GM23338 (cell line): ENCODE measurements at regions not wholly inside any gene's neighbourhood (a gene's known extent, or its start where the extent isn't known, plus 50 kb on each side); places are given as distances from the start of the nearest gene placed in this dataset.

ENCODE experiments used
- ATAC-seq: fragments of 200-7000 bp; cut with Tn5 transposase; 3 replicates; pipeline ENCODE4 v1.9.1; 2020
- DNase-seq: peaks from one replicate; pipeline ENCODE4 v3.0.0-alpha.2; 2015; ENCODE audit warnings: low spot score
- H2AFZ ChIP-seq: fragments of 200-600 bp; sonication (generic); 2 replicates; pipeline ENCODE4 v1.8.0; 2016; ENCODE audit warnings: antibody characterized with exemption, mild to moderate bottlenecking, moderate library complexity
- H3F3A ChIP-seq: fragments of 200-600 bp; sonication (generic); replicated peaks from 2 replicates; pipeline ENCODE4 v1.8.0; 2017; ENCODE audit warnings: antibody characterized with exemption, mixed run types, low read depth
- H3K27ac ChIP-seq: fragments of 200-600 bp; sonication (generic); 2 replicates; pipeline ENCODE4 v1.6.1; 2016; ENCODE audit warnings: low read depth
- H3K27me3 ChIP-seq: fragments of 200-600 bp; sonication (generic); 2 replicates; pipeline ENCODE4 v1.8.0; 2016; ENCODE audit warnings: mild to moderate bottlenecking, mixed run types, moderate library complexity; ENCODE audit not compliant: insufficient read depth
- H3K36me3 ChIP-seq: fragments of 200-600 bp; sonication (generic); 2 replicates; pipeline ENCODE4 v1.8.0; 2016; ENCODE audit warnings: mild to moderate bottlenecking; ENCODE audit not compliant: insufficient read depth
- H3K4me1 ChIP-seq: fragments of 200-600 bp; sonication (generic); 2 replicates; pipeline ENCODE4 v1.8.0; 2016; ENCODE audit warnings: mild to moderate bottlenecking, moderate library complexity; ENCODE audit not compliant: insufficient read depth
- H3K4me2 ChIP-seq: fragments of 200-600 bp; sonication (generic); 2 replicates; pipeline ENCODE4 v1.7.1; 2017; ENCODE audit warnings: mixed run types
- H3K4me3 ChIP-seq: fragments of 200-600 bp; sonication (generic); 2 replicates; pipeline ENCODE4 v1.6.1; 2016; ENCODE audit warnings: mixed run types
- H3K79me2 ChIP-seq: fragments of 200-600 bp; sonication (generic); replicated peaks from 2 replicates; pipeline ENCODE4 v1.8.0; 2017; ENCODE audit warnings: mild to moderate bottlenecking; ENCODE audit not compliant: insufficient read depth
- H3K9me2 ChIP-seq: fragments of 200-600 bp; sonication (generic); 2 replicates; pipeline ENCODE4 v1.8.0; 2017; ENCODE audit not compliant: insufficient read depth
- H4K20me1 ChIP-seq: fragments of 200-600 bp; sonication (generic); replicated peaks from 2 replicates; pipeline ENCODE4 v1.8.0; 2017; ENCODE audit warnings: mild to moderate bottlenecking; ENCODE audit not compliant: insufficient read depth
- H3K27ac Mint-ChIP-seq: 2 replicates; pipeline ENCODE4 v1.8.0; 2020; ENCODE audit warnings: inconsistent platforms, mild to moderate bottlenecking, moderate library complexity, mixed read lengths
- H3K27me3 Mint-ChIP-seq: 3 replicates; pipeline ENCODE4 v1.8.0; 2022; ENCODE audit warnings: low read depth, mild to moderate bottlenecking, moderate library complexity, mixed read lengths, inconsistent platforms; ENCODE audit not compliant: insufficient read depth, poor library complexity
- H3K36me3 Mint-ChIP-seq: 3 replicates; pipeline ENCODE4 v1.8.0; 2021; ENCODE audit warnings: low read depth, mild to moderate bottlenecking, inconsistent platforms, moderate library complexity, mixed read lengths
- H3K4me1 Mint-ChIP-seq: 3 replicates; pipeline ENCODE4 v1.8.0; 2020; ENCODE audit warnings: mild to moderate bottlenecking, inconsistent platforms, mixed read lengths
- H3K4me3 Mint-ChIP-seq: 3 replicates; pipeline ENCODE4 v1.8.0; 2021; ENCODE audit warnings: moderate library complexity, mild to moderate bottlenecking, inconsistent platforms, mixed read lengths
- H3K9me3 Mint-ChIP-seq: 3 replicates; pipeline ENCODE4 v1.8.0; 2020; ENCODE audit warnings: moderate library complexity, mild to moderate bottlenecking, inconsistent platforms, mixed read lengths
- CREB1 ChIP-seq: fragments of 250-450 bp; sonication (Bioruptor Pico); IDR thresholded peaks from 2 replicates; pipeline ENCODE4 v1.5.0; 2020; ENCODE audit warnings: low read depth, mild to moderate bottlenecking, moderate library complexity
- EZH2 ChIP-seq: fragments of 200-600 bp; sonication (generic); IDR thresholded peaks from one replicate; pipeline ENCODE4 v1.8.0; 2017; ENCODE audit warnings: antibody characterized with exemption, mild to moderate bottlenecking, low read depth; ENCODE audit not compliant: unreplicated experiment
- EZH2phosphoT487 ChIP-seq: fragments of 200-600 bp; sonication (generic); IDR thresholded peaks from one replicate; pipeline ENCODE4 v1.8.1; 2018; ENCODE audit warnings: antibody characterized with exemption; ENCODE audit not compliant: unreplicated experiment
- JUNB ChIP-seq: IDR thresholded peaks from one replicate; pipeline ENCODE4 v1.6.1; 2016; ENCODE audit warnings: antibody characterized with exemption; ENCODE audit not compliant: unreplicated experiment
- NANOG ChIP-seq: IDR thresholded peaks from 2 replicates; pipeline ENCODE4 v1.6.1; 2016; ENCODE audit warnings: antibody characterized with exemption, borderline replicate concordance
- POLR2AphosphoS5 ChIP-seq: IDR thresholded peaks from 2 replicates; pipeline ENCODE4 v1.6.1; 2016; ENCODE audit warnings: antibody characterized with exemption, low read depth
- STAT1 ChIP-seq: IDR thresholded peaks from one replicate; pipeline ENCODE4 v1.6.1; 2016; ENCODE audit warnings: antibody characterized with exemption; ENCODE audit not compliant: unreplicated experiment
- ZNF114 ChIP-seq: fragments of 250-450 bp; sonication (Bioruptor Pico); IDR thresholded peaks from 2 replicates; pipeline ENCODE4 v1.5.0; 2020; ENCODE audit warnings: mild to moderate bottlenecking, moderate library complexity
- ZNF331 ChIP-seq: fragments of 250-450 bp; sonication (Bioruptor Pico); IDR thresholded peaks from 2 replicates; pipeline ENCODE4 v1.5.0; 2020; ENCODE audit warnings: low read depth, mild to moderate bottlenecking, moderate library complexity
- TF ChIP-seq, protein P1 (sequence below): fragments of 250-450 bp; sonication (Bioruptor Pico); IDR thresholded peaks from 2 replicates; pipeline ENCODE4 v1.5.0; 2020; ENCODE audit warnings: mild to moderate bottlenecking, moderate library complexity
- TF ChIP-seq, protein P2 (sequence below): IDR thresholded peaks from 2 replicates; pipeline ENCODE4 v1.6.1; 2016; ENCODE audit warnings: antibody characterized with exemption
- TF ChIP-seq, protein P3 (sequence below), 2 experiments: fragments of 200-600 bp in 1 of 2; sonication (generic) in 1 of 2; conservative IDR thresholded peaks; 2 replicates each; pipeline versions ENCODE4 v1.5.1 to v1.6.1; 2016 to 2017; ENCODE audit warnings: antibody characterized with exemption in 2 of 2, low read depth in 2 of 2, mild to moderate bottlenecking in 2 of 2, moderate library complexity in 1 of 2
- TF ChIP-seq, protein P4 (sequence below): IDR thresholded peaks from one replicate; pipeline ENCODE4 v1.6.1; 2018; ENCODE audit warnings: antibody characterized with exemption; ENCODE audit not compliant: unreplicated experiment

DNA sequence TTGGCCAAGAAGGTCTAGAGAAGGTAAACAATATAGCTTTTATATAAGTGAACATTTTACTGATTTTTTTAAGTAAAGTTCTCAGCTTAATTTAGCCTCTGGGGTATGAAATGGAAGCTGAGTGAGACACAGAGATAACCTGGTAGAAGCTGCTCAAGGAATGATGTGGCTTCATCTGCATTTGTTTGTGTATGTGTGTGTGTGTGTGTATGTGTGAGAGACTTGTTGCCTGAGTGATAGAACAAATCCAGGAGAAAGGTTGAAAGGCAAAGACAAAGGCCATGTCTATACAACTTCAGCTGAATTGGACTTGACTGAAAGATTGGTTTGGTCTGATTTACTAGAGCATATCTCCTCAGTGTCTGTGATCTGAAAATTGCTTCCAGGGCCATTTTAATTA is 63.6 kb downstream of the PCDH7 start:
- Histone ChIP-seq H4K20me1 (no peaks in the 10 kb centered on the region), H3K36me3 (no peaks in the 10 kb centered on the region), H3K27ac (no peak overlapping the region), H3K9me2 (no peaks in the 10 kb centered on the region), H3F3A (no peaks in the 10 kb centered on the region), H3K79me2 (no peaks in the 10 kb centered on the region), H3K4me3 (no peak overlapping the region), H3K4me1 (no peaks in the 10 kb centered on the region), H3K27me3 (no peaks in the 10 kb centered on the region), H3K4me2 (no peak overlapping the region), H2AFZ (no peak overlapping the region)
- Mint-ChIP-seq H3K27me3 (no peaks in the 10 kb centered on the region), H3K27ac (no peak overlapping the region), H3K4me1 (peaks cover 6% of the 10 kb centered on the region), H3K4me3 (no peak overlapping the region), H3K36me3 (no peaks in the 10 kb centered on the region), H3K9me3 (no peaks in the 10 kb centered on the region)
- TF ChIP-seq, protein P1, sequence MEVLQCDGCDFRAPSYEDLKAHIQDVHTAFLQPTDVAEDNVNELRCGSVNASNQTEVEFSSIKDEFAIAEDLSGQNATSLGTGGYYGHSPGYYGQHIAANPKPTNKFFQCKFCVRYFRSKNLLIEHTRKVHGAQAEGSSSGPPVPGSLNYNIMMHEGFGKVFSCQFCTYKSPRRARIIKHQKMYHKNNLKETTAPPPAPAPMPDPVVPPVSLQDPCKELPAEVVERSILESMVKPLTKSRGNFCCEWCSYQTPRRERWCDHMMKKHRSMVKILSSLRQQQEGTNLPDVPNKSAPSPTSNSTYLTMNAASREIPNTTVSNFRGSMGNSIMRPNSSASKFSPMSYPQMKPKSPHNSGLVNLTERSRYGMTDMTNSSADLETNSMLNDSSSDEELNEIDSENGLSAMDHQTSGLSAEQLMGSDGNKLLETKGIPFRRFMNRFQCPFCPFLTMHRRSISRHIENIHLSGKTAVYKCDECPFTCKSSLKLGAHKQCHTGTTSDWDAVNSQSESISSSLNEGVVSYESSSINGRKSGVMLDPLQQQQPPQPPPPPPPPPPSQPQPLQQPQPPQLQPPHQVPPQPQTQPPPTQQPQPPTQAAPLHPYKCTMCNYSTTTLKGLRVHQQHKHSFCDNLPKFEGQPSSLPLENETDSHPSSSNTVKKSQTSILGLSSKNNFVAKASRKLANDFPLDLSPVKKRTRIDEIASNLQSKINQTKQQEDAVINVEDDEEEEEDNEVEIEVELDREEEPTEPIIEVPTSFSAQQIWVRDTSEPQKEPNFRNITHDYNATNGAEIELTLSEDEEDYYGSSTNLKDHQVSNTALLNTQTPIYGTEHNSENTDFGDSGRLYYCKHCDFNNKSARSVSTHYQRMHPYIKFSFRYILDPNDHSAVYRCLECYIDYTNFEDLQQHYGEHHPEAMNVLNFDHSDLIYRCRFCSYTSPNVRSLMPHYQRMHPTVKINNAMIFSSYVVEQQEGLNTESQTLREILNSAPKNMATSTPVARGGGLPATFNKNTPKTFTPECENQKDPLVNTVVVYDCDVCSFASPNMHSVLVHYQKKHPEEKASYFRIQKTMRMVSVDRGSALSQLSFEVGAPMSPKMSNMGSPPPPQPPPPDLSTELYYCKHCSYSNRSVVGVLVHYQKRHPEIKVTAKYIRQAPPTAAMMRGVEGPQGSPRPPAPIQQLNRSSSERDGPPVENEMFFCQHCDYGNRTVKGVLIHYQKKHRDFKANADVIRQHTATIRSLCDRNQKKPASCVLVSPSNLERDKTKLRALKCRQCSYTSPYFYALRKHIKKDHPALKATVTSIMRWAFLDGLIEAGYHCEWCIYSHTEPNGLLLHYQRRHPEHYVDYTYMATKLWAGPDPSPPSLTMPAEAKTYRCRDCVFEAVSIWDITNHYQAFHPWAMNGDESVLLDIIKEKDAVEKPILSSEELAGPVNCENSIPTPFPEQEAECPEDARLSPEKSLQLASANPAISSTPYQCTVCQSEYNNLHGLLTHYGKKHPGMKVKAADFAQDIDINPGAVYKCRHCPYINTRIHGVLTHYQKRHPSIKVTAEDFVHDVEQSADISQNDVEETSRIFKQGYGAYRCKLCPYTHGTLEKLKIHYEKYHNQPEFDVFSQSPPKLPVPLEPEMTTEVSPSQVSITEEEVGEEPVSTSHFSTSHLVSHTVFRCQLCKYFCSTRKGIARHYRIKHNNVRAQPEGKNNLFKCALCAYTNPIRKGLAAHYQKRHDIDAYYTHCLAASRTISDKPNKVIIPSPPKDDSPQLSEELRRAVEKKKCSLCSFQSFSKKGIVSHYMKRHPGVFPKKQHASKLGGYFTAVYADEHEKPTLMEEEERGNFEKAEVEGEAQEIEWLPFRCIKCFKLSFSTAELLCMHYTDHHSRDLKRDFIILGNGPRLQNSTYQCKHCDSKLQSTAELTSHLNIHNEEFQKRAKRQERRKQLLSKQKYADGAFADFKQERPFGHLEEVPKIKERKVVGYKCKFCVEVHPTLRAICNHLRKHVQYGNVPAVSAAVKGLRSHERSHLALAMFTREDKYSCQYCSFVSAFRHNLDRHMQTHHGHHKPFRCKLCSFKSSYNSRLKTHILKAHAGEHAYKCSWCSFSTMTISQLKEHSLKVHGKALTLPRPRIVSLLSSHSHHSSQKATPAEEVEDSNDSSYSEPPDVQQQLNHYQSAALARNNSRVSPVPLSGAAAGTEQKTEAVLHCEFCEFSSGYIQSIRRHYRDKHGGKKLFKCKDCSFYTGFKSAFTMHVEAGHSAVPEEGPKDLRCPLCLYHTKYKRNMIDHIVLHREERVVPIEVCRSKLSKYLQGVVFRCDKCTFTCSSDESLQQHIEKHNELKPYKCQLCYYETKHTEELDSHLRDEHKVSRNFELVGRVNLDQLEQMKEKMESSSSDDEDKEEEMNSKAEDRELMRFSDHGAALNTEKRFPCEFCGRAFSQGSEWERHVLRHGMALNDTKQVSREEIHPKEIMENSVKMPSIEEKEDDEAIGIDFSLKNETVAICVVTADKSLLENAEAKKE (CRISPR knock-in tag) = no peak
- TF ChIP-seq JUNB (no peak), ZNF331 (CRISPR knock-in tag) (no peak), EZH2phosphoT487 (no peak), POLR2AphosphoS5 (no peak), ZNF114 (CRISPR knock-in tag) (no peak), STAT1 (no peak), NANOG (no peak), EZH2 (no peak), CREB1 (CRISPR knock-in tag) (no peak)
- TF ChIP-seq, protein P2, sequence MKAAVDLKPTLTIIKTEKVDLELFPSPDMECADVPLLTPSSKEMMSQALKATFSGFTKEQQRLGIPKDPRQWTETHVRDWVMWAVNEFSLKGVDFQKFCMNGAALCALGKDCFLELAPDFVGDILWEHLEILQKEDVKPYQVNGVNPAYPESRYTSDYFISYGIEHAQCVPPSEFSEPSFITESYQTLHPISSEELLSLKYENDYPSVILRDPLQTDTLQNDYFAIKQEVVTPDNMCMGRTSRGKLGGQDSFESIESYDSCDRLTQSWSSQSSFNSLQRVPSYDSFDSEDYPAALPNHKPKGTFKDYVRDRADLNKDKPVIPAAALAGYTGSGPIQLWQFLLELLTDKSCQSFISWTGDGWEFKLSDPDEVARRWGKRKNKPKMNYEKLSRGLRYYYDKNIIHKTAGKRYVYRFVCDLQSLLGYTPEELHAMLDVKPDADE = no peak
- TF ChIP-seq, protein P3, sequence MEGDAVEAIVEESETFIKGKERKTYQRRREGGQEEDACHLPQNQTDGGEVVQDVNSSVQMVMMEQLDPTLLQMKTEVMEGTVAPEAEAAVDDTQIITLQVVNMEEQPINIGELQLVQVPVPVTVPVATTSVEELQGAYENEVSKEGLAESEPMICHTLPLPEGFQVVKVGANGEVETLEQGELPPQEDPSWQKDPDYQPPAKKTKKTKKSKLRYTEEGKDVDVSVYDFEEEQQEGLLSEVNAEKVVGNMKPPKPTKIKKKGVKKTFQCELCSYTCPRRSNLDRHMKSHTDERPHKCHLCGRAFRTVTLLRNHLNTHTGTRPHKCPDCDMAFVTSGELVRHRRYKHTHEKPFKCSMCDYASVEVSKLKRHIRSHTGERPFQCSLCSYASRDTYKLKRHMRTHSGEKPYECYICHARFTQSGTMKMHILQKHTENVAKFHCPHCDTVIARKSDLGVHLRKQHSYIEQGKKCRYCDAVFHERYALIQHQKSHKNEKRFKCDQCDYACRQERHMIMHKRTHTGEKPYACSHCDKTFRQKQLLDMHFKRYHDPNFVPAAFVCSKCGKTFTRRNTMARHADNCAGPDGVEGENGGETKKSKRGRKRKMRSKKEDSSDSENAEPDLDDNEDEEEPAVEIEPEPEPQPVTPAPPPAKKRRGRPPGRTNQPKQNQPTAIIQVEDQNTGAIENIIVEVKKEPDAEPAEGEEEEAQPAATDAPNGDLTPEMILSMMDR (conservative IDR thresholded peaks at IDR 0.05; ENCODE audit: low read depth in 2 of 2) = no peak
- TF ChIP-seq, protein P4, sequence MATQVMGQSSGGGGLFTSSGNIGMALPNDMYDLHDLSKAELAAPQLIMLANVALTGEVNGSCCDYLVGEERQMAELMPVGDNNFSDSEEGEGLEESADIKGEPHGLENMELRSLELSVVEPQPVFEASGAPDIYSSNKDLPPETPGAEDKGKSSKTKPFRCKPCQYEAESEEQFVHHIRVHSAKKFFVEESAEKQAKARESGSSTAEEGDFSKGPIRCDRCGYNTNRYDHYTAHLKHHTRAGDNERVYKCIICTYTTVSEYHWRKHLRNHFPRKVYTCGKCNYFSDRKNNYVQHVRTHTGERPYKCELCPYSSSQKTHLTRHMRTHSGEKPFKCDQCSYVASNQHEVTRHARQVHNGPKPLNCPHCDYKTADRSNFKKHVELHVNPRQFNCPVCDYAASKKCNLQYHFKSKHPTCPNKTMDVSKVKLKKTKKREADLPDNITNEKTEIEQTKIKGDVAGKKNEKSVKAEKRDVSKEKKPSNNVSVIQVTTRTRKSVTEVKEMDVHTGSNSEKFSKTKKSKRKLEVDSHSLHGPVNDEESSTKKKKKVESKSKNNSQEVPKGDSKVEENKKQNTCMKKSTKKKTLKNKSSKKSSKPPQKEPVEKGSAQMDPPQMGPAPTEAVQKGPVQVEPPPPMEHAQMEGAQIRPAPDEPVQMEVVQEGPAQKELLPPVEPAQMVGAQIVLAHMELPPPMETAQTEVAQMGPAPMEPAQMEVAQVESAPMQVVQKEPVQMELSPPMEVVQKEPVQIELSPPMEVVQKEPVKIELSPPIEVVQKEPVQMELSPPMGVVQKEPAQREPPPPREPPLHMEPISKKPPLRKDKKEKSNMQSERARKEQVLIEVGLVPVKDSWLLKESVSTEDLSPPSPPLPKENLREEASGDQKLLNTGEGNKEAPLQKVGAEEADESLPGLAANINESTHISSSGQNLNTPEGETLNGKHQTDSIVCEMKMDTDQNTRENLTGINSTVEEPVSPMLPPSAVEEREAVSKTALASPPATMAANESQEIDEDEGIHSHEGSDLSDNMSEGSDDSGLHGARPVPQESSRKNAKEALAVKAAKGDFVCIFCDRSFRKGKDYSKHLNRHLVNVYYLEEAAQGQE = no peak
- ATAC-seq (no peak), DNase-seq (peak; percentile 17)
